GM19455 (cell line): ENCODE measurements at regions not wholly inside any gene's neighbourhood (a gene's known extent, or its start where the extent isn't known, plus 50 kb on each side); places are given as distances from the start of the nearest gene placed in this dataset.

Experiments used
- ATAC-seq: cut with Tn5 transposase; IDR thresholded peaks from one replicate; pipeline ENCODE4 v1.9.1; 2021; ENCODE audit not compliant: unreplicated experiment

DNA sequence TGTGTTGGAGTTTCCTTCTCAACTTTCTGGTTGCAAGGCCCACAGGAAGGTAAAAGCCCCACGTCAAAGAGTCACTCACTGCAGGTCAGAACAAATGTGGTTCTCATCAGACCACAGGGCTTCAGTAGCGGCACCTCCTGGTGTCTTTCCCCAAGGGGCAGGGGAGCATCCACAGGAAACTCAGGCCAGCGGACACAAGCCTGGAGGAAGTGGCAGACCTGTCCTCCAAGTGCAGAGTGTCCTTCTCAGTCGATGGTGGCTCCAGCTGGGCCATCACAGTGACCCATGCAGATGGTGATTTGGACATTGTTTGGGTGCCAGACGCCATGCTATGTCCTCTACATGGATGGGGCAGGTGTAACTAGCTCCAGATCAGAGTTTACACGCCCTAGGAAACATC is 84.9 kb downstream of the ACKR3 start:
- ATAC-seq = no peak

DNA sequence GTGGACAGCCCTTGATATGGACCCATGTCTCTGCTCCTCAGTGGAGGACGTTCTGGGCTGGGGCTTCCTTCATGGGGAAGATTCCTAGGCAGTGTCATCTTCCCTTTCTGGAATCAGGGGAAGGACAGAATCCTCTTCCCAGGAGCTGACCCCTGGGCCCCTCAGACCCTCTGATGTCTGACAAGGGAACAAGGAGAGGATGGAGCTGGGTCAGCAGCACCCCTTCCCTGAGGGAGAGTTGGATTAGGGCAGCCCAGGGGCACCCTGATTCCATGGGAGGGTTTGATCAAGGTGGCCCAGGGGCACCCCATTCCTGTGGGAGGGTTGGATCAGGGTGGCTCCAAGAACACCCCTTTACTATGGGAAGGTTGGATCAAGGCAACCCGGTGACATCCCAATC is 86.5 kb downstream of the ACKR3 start:
- no peak for ATAC-seq

DNA sequence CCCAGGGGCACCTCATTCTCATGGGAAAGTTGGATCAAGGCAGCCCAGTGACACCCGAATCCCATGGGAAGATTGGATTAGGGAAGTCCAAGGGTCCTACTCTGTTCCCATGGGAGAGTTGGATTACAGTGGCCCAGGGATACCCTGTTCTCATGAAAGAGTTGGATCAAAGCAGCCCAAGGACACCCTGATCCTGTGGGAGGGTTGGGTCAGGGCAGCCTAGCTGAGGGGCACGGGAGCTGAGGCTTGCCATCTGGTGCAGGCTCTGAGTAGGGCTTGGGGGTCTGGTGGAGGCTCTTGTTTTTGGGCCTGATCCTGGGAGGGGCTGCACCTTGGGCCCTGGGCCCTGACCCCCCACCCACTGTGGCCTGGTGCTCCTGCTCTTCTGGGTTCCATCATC is 87.1 kb downstream of the ACKR3 start:
- no peak for ATAC-seq

DNA sequence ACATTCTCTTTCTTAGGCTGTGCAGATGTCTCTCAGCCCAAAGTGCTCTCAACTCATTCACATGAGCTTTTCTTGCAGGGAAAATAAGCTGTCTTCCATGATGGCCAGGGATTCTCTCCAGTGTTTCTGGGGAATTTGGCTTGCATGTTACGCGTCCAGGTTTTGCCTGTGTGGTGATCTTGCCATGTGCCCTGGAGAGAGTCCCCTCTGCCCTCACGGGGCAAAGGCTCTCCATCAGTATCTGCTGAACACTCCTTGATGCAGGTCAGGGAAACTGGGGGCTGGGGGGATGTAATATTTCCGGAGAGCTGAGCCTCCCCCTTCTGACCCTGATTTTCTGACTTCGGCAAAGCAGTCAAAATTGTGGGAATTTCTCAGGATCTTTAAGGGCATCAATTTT is 87.6 kb downstream of the ACKR3 start:
- no peak for ATAC-seq

DNA sequence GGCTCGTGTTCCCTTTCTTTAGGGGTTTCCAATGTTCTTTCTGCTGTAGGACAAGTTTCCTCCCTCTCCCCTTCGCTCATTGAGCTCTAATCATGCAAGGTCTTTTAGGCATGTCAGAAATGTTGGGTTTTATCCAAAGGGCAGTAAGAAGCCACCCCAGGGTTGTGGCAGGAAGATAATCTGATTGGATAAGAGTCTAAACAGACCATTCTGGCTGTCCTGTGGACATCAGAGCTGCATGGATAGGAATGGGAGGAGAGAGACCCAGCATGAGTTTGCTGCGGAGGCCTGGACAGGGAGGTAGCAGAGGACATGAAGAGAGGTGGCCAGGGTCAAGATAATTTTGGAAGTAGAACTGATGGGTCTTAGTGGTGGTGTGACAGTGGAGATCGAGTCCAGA is 88.2 kb downstream of the ACKR3 start:
- ATAC-seq = no peak

DNA sequence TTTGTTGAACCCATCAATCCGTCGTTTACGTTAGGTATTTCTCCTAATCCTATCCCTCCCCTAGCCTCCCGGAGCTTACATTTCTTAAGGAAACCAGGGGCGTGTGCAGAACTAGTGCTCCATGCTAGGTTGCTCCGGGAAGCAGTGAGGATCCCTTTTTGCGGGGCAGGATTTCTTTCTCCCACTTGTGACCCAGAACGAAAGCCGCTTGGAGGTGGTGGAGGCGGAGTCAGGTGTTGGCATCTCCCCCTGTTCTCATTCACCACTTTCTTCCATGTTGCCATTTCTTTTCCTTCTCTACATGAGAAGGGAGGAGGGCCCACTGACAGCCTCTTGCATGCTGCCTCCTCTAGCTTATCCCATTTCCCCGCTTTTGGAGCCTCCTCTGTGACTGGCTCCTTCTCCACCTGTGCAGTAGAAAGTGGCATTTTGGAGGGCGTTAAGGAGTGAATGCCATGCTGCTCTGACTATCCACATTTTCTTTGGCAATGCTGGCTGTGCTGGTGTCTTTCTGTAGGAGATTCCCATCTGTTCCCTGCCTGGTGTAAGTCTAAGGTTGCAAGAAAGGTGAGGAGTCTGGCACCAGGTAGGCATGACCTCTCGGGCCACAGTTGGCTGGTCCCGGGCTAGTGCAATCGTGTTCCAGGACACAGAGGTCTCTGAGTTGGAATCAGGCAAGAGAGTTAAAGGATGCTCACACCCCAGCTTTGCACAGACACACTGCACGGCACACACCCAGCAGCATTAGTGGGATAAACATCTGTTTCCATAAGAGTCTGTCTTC is 89.5 kb downstream of the ACKR3 start:
- no peak for ATAC-seq

DNA sequence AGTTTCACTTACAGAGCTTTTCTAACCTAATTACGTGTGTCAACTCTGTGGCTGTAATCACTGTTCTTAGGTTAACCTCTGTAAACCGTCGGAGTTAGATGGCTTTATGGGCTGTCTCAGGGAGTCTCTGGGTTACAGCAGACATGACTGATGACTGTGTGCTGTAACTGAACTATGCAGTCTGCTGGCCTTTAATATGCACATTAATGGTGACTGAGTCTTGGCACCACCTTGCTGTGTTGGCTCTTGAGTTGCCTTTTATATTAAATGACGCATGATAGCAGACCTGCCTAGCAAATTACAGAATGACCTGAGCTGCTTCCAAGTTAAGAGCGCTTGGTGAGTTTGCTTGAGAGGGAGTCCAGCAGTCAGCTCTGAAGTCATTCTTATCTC is 90.1 kb downstream of the ACKR3 start:
- ATAC-seq = no peak

DNA sequence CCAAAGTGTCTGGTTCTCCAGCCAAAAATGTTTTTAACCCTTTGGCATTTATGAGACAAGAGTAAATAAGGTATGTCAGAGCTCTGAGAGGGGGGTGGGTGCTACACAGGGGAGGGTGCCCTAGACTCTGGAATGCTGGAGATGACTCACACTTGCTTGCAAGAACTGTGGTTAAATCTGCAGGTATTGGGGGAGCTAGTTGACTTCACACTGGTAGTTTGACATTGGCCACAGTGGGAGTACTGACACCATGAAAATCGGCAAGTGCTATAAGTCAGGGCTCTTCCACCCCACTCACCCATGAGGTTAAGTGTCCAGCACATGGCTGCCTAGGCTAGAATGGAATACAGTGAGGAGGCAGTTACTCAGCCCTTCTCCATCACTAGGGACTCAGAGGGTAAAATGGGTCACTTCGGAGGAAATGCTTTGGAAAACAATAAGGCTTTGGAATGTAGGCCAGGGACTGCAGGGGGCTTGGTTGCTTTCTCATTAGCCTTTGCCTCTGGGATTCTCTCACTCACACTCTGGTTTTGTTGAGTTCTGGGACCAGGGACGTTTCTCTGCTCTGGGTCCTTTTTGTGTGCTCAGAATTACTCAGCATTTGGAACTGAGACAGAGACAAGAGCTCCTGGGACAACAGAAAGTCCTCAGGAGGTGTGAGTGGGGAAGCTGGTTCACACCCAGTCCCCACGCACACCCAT is 91.6 kb downstream of the ACKR3 start:
- ATAC-seq = no peak

DNA sequence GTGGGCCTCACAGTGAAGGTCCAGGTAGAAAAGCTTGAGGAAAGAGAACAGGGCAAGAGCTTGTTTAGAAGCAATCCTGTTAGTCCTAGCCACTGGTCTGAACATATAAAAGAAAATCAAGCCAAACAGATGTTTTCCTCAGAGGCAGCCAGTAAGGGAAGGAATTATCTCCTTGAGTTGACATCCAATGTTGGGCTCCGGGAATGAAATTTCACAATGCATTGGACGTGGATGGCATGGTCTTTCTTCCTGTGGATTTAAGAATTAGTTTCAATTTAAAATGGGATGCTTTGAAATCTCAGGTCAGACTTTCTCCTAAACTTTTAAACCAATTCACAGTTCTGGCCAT is 92.1 kb downstream of the ACKR3 start:
- ATAC-seq = no peak

DNA sequence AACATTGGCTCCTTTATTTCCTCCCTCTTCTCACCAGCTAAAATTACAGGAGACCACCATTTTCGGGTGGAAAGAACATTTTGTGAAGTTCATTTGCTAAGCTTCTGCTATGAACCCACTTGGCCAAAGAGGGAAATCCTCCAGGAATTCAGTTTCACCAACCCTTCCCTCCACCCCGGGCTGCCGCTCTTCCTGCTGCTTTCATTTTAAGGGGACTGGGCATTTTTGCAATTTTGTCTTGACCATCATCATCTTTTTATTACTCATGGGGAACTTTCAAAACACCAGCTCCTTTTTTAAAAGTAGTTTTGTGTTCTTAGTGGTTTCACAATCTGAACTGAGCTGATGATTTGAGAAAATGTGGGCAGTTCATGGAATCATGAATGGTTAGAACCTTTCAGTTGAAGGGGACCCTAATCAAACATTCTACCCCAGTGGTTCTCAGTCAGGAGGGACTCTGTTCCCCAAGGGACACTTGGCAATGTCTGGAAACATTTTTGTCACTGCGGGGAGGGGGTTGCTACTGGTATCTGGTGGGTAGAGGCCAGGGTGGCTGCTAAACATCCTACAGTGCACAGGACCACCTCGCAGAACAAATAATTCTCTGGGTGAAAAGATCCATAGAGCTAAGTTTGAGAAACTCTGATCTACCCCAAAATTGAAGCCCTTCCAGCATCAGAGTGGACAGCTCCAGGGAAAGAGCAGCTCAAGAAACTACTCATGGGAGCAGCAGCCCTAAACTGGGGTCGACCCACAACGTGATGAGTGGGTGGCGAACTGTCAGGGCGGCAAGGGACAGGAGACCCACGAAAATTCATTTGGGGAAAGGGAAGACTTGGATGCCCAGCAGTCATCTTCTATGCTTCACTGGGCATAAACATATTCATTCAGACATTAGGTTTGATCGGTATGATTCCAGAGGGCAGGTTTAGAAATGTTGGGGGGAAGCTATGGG is 92.9 kb downstream of the ACKR3 start:
- ATAC-seq = no peak

DNA sequence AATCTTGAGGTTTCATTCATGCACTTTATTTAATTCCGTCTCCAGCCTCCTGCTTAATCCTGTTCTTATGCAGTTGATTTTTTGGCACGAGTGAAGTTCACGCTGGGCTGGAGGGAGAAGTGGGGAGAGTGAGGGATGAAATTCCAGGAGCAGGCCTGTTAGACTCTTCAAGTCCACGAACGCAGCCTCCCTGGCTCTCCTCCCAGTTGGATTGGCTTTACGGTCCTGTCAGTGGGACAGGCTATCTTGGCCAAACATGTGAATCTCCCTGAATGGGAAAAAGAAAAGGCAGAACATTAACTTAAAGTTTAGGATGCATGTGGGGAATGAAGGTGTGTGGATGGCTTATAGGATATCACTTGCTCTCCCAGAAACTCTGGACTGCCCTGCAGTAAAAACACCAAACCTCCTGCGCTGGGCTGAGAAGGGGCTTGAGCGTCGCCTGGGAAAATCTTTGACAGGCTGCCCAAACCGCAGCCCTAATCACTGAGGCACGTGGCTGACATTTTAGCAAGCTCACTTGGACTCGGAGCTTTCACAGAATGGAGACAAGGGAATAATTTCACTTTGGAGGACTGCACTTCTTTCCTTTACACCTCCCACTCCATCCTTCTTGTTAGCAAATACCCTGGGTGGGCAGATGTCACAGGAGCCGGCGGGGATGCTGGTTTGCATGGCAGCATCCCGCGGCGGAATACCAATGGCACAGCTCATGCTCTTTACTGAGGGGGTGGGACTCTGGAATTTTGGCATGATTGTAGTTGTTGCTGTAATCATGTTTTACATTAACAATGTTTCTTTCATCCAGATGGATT is 93.9 kb downstream of the ACKR3 start:
- no peak for ATAC-seq

DNA sequence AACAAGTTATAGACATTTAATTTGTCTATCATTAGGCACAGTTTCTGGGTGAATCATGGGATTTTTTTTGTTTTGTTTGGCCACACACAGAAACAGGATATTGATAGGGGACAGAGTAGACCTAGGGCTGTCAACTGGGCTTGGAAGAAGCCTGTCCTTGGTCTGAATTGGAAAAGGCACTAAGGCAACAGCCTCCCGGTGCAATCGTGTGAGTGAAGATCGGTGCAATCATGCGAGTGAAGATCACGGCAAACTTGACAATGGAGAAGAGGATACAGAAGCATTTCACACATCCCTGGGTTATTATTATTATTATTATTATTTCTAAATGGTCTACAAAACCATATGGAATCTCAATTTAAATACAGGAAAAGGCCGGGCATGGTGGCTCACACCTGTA is 94.5 kb downstream of the ACKR3 start:
- ATAC-seq = no peak

DNA sequence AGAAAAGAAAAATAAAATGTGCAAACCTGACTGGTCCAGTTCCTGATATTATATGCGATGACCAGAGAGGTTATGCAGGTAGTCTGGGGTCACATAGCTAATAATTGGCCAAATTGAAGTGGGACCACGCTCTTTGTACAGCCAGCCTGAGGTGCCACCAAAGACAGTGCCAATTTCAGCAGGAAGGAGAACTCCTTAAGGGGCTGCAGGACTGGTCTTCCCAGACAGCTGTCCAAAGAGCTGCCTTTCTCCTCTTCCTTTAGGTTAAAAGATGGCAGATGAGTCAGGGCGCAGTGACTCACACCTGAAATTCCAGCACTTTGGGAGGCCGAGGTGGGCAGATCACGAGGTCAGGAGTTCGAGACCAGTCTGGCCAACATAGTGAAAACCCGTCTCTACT is 95.5 kb downstream of the ACKR3 start:
- no peak for ATAC-seq

DNA sequence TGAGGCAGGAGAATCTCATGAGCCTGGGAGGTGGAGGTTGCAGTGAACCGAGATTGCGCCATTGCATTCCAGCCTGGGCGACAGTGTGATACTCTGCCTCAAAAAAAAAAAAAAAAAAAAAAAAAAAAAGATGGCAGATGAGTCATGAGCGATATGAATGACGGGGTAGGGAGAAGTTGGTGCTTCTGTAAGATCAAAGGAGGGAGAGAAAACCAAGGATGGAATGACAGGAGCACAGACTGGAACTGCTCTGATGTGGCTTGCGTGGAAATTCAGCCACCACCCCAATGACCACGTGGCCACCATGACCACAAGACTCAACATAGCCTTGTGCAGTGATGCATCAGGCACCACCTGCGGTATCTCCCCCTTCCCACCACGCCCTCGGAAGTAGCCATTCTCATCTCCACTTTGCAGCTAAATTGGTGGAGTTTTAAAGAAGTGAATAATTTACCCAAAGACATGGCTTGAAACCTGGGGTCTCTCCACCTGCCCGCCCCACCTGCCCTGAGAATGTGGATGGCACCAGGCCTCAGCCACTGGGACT is 96.0 kb downstream of the ACKR3 start:
- ATAC-seq = no peak

DNA sequence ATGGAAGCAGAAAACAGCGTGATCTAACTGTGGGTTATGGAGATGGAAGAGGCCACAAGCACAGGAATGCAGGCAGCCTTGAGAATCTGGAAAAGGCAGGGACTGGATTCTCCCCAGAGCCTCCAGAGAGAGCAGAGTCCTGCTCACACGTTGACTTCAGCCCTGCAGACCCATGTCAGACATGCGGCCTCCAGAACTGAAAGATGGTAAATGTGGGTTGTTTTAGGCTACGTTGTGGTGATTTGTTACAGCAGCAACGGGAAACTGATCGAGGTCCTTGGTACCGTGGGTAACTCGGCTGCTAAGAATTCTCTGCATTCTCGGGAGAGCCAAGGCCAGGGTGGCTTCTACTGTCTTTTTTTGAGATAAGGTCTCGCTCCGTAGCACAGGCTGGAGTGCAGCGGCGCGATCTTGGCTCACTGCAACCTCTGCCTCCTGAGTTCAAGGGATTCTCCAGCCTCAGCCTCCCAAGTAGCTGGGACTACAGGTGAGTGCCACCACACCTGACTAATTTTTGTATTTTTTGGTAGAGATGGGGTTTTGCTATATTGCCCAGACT is 97.1 kb downstream of the ACKR3 start:
- no peak for ATAC-seq

DNA sequence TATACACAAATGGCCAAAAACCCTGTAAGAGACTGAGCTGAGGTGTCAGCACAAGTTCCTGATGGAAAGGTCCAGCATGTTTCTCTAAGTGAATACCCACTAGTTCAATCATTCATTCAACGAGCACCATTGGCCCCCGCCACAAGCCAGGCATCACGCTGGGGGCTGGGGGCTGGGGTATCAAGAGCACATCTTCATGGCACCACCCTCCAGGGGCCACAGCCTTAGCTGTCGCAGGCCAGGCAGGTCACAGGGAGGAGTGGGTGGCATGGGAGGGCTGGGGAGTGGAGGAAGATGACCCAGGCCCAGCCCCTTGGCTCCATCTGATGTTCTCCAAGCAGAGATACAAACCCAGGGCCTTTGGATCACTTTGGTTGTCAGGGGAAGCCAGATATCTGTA is 97.9 kb downstream of the ACKR3 start:
- ATAC-seq = no peak

DNA sequence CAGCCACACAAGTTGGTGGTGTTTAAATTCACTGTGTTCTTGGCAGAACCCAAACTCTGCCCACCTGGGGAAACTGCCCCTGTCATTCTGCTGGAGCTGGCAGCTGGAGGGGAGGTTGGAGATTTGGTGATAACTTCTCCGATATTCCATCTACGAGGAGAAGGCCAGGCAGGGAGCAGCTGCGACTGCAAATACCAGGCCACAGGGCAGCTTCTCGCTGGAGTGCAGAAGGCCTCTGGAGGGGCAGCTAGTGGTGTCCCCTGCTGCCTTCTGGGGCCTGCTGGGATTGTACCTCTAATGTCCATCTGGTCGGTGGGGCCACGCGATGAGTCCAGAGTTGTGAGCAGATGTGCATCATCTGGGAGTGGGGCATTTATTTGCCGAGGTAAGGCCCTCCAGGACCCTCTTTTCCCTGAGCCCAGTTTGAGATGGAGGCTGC is 98.9 kb downstream of the ACKR3 start:
- no peak for ATAC-seq

DNA sequence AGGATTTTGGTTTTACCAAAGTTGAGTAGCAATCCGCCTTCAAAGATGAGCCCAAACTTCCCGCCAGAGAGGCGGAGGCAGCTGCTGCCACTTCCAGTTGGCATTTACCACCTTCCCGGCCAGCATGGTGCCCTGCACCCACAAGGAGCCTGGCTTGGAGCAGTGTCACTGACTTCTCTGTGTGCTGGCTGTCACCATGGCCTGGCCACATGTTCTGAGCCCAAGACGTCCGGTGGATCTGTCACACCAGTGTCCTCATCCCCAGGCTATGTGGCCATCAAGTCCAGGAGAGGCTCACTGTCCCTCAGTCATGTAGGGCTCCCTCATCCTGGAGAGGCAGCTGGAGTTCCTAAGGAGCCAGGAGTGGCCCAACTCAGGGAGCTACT is 100.6 kb downstream of the ACKR3 start:
- no peak for ATAC-seq

DNA sequence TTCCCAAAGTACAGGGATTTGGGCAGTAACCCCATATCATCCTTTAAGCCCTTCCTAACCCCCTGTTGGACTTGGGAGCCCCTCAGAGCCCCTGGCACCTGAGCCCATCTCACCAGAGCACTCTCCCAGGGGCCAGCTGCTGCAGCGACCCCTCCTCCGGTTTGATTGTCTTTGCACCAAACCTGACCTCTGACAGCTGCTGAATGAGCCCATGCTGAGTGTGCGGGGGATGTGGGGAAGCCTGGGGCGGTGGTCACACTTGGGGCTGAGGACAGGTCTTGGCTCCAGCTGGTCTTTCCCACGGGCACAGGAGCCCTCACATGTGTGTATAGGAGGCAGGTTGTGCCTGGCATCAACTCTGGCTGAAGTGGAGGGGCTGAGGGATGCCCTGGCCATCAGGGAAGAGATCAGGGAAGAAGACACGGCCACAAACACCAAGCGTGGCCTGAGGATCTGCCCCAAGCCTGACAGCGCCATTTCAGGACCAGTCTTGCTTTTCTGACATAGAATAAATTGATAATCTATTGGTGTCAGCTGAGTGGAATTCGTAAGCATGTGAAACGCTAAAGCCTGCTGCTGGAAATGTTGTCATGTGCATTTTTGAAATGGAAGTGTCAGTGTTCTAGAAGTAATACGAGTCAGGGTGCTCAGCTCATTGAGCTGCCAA is 102.4 kb downstream of the ACKR3 start:
- no peak for ATAC-seq

DNA sequence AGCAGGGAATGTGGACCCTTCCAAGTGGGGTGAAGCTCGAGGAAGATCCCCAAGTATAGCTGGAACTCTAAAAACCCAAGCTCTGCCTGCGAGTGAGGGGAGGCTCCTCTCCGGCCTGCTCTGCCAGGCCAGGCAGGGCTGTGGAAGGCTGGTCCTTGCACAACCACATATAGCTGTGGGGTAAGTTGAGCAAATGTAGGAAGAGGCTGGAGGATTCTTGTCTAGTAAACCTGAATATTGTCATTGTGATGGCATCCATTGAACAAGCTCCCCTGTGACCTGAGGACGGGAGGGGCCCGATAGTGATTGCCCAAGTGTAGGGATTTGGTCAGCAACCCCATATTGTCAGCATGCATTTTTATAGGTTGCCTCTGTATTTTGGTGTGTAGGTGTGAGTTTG is 103.0 kb downstream of the ACKR3 start:
- no peak for ATAC-seq
